Omental fat pad (tissue), 3 donors: ENCODE measurements at regions not wholly inside any gene's neighbourhood (a gene's known extent, or its start where the extent isn't known, plus 50 kb on each side); places are given as distances from the start of the nearest gene placed in this dataset.

Source experiments
- ATAC-seq: fragments of 150-250 bp; one replicate; pipeline ENCODE4 v1.9.1; 2016; ENCODE audit warnings: mild to moderate bottlenecking, moderate library complexity; ENCODE audit not compliant: low FRiP score
- DNase-seq: peaks from one replicate; pipeline ENCODE4 v3.0.0-alpha.2; 2019; ENCODE audit warnings: low spot score
- TF ChIP-seq, protein P1 (sequence below), 3 donors: fragments of 450-650 bp; IDR thresholded peaks; one replicate each; pipeline ENCODE4 v1.5.1; 2016 to 2017; ENCODE audit warnings: antibody characterized with exemption in 3 of 3, mild to moderate bottlenecking in 3 of 3, moderate library complexity in 2 of 3

DNA sequence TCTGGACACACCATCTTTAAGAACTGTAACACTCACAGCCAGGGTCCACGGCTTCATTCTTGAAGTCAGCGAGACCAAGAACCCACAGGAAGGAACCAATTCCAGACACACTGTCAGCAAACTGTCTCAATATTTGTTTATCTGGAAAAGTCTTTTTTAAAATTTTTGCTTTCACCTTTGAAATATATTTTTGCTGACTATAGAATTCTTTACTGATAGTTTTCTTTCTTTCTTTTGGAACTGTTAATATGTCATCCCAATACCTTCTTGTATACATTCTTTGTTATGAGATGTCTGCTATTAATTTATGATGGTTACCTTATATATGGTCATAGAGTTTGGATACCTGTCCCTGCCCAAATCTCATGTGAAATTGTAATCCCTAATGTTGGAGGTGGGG is 145.1 kb upstream of the IRX4 start:
- ATAC-seq (no peak), DNase-seq (no peak)
- TF ChIP-seq, protein P1, sequence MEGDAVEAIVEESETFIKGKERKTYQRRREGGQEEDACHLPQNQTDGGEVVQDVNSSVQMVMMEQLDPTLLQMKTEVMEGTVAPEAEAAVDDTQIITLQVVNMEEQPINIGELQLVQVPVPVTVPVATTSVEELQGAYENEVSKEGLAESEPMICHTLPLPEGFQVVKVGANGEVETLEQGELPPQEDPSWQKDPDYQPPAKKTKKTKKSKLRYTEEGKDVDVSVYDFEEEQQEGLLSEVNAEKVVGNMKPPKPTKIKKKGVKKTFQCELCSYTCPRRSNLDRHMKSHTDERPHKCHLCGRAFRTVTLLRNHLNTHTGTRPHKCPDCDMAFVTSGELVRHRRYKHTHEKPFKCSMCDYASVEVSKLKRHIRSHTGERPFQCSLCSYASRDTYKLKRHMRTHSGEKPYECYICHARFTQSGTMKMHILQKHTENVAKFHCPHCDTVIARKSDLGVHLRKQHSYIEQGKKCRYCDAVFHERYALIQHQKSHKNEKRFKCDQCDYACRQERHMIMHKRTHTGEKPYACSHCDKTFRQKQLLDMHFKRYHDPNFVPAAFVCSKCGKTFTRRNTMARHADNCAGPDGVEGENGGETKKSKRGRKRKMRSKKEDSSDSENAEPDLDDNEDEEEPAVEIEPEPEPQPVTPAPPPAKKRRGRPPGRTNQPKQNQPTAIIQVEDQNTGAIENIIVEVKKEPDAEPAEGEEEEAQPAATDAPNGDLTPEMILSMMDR (IDR thresholded peaks at IDR 0.05): no peak

DNA sequence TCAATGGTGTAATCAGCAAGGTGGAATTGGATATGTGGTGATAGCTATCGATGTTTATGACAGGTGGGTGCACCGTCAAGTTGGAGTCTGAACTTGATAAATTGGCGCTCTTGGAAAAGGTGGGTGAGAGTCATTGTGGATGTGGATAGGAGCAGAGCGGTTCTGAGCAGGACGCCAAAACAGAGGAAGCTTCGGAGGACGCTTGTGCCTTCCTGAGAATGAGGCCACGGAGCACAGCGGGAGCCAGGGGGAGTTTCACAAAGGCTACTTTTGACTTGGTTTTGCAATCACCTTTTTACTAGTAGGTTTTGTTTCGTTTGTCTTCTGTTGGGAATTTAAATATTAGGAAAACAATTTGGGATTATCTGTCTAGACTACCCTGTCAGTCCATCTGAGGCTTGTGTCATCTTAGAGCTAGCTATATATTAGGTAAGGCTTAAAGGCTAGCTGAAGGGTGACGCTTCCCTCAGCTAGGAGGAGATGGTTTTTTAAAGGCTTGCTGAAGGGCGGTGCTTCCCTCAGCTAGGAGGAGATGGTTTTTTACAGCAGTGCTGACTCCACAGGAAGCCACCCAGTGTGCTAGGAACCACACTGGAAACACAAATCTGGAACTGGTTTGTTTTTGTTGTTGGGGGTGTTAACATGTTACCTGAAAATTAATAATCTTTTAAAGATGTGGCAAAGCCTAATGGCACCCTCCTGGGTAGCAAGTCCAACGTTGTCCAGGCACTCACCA is 142.4 kb upstream of the IRX4 start:
- TF ChIP-seq, protein P1 (IDR thresholded peaks at IDR 0.05): no peak
- no peak for ATAC-seq
- DNase-seq: no peak

DNA sequence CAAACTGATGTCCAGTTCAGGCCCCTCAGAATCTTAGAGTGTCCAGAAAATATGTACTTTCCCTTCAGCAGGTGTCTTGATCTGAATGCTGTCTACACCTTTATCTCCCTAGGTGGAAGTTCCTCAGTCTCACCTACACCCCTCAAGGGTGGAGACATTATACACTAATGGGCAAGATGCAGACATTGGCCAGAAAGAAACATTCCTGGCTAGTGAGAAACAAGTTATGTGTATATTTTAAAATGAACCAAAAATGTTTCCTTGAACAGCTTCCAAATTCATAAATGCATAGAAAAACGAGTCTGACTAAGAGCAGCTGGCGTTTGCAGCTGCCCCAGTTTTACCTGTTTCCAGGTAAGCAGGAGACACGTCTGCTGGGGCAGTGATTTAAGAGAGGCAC is 140.5 kb upstream of the IRX4 start:
- ATAC-seq (no peak), DNase-seq (no peak)
- TF ChIP-seq, protein P1 (IDR thresholded peaks at IDR 0.05): no peak

DNA sequence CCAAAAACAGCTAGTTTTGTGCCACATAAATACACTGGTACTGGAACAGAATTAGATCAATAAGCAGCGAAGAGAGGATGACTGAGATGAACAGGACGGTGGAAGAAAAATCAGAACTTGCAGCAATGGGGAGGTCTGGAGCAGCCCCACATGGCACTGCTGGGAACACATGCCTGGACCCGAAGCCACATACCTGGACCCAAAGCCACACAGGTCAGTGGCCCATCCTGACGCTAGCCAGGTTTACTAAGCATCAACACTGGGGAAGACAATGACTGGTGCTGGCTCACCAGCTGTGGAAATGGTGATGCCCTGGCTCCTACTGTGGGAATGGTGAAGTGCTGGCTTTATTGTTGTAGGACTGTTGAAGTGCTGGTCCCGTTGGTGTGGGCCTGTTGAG is 139.7 kb upstream of the IRX4 start:
- DNase-seq (no peak), ATAC-seq (no peak)
- TF ChIP-seq, protein P1 (IDR thresholded peaks at IDR 0.05): no peak

DNA sequence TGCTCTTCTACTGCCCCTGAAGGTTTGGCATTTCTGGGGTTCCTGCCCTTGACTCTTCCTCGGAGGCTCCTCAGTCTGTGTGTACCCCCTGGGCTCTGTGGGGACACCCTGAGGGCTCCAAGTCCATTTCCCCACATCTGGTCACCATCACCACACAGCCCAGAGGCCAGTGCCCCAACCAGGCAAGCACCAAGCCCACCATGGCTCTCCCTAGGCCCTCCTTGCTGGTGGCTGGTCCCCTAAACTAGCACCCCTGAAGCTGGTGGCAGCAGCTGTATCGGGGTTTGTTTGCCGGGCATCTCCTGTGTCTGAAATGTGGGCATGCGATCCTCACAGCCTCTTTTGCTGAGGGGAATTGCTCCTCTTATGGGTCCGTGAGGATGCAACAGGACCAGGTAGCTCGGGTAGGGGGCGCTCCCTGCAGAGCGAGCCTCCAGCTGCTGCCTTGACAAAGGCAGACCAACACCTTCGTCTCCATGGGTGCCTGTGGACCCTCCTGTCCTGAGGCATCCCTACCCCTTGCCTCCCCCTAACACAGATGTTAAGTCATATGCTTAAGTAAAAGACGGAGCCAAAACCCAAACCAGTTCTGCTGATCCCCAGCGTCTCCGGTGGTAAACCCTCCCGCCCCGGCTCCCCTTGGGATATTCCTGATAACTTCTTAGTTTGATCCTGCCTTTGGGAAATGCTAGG is 138.9 kb upstream of the IRX4 start:
- TF ChIP-seq, protein P1 (IDR thresholded peaks at IDR 0.05): no peak
- DNase-seq (no peak), ATAC-seq (no peak)

DNA sequence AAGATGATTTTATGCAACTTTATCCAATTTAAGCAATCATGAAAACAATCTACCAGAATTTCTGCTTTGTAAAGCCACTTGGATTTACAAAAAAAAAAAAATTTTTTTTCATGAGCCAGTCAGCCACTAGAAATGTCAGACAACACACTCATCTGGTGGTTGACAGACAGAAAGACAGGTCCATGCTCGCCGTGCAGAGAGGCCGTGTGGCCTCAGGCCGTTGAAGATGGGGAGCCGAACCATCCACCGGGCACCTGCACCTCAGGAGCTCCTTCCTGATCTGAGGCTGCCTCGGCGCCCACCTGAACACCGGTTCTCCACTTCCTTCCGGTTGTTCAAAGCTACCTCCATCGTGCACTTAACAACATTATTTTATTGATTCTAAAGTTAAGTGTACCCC is 138.0 kb upstream of the IRX4 start:
- DNase-seq (no peak), ATAC-seq (no peak)
- TF ChIP-seq, protein P1 (IDR thresholded peaks at IDR 0.05): no peak

DNA sequence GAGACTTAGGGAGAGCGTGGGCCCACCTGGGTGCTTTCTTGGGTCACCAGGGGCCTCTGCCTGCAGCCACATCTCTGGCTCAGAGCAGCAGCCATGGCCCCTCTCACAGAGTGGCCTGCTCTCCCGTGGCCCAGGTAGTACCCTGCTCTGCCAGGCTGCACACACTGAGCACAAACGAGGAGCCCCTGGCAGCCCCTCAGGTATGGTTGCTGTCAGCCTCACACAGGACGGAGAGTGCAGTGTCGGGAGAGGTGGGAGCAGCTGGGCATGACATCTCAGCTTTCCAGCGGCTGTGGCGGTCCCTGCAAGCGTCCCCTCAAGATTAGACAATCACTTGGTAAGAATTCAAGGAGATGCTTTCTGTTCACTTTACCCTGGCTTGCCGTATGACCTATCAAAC is 137.0 kb upstream of the IRX4 start:
- DNase-seq: no peak
- no peak for ATAC-seq
- TF ChIP-seq, protein P1 (IDR thresholded peaks at IDR 0.05): no peak
